ENCODE measurements at regions not wholly inside any gene's neighbourhood (a gene's known extent, or its start where the extent isn't known, plus 50 kb on each side); places are given as distances from the start of the nearest gene placed in this dataset.
A peak's percentile ranks its signal among the peaks of the same experiment; 100 is the strongest.

GRCh38 chr21:35925497-35925896, 134.8 kb downstream of the SETD4 start:
- no peaks in the 10 kb centered on the region for H3K36me3 Mint-ChIP-seq (ENCODE audit: low read depth)
- peaks cover 16% of the 10 kb centered on the region for H3K4me1 Mint-ChIP-seq
- no peak for TF ChIP-seq CTCF (conservative IDR thresholded peaks at IDR 0.05)
- H3K27ac Mint-ChIP-seq (ENCODE audit: unreplicated experiment), result no peak overlapping the region
- H3K27me3 Mint-ChIP-seq (ENCODE audit: low read depth), result peaks cover 5% of the 10 kb centered on the region
- H3K4me3 Mint-ChIP-seq, result no peak overlapping the region
- H3K9me3 Mint-ChIP-seq, result peaks cover 9% of the 10 kb centered on the region
- no peak for DNase-seq (ENCODE audit: low read depth, low spot score)

- Mint-ChIP-seq H3K27me3 (ENCODE audit: low read depth) (peaks cover 5% of the 10 kb centered on the region), H3K36me3 (ENCODE audit: low read depth) (no peaks in the 10 kb centered on the region), H3K9me3 (peaks cover 9% of the 10 kb centered on the region), H3K4me3 (no peak overlapping the region), H3K4me1 (peaks cover 16% of the 10 kb centered on the region), H3K27ac (ENCODE audit: unreplicated experiment) (no peak overlapping the region)
- TF ChIP-seq CTCF (conservative IDR thresholded peaks at IDR 0.05), result no peak
- no peak for DNase-seq (ENCODE audit: low read depth, low spot score)
Observed at GRCh38 chr21:35924714-35925301, 135.5 kb downstream of the SETD4 start.

- Mint-ChIP-seq H3K27me3 (ENCODE audit: low read depth) (peaks cover 5% of the 10 kb centered on the region), H3K9me3 (peaks cover 9% of the 10 kb centered on the region), H3K4me3 (no peak overlapping the region), H3K27ac (ENCODE audit: unreplicated experiment) (no peak overlapping the region), H3K36me3 (ENCODE audit: low read depth) (no peaks in the 10 kb centered on the region), H3K4me1 (peaks cover 16% of the 10 kb centered on the region)
- no peak for DNase-seq (ENCODE audit: low read depth, low spot score)
- TF ChIP-seq CTCF (conservative IDR thresholded peaks at IDR 0.05), result no peak
Observed at GRCh38 chr21:35923971-35924370, 136.4 kb downstream of the SETD4 start.

- Mint-ChIP-seq H3K4me3 (no peak overlapping the region), H3K27me3 (ENCODE audit: low read depth) (peaks cover 5% of the 10 kb centered on the region), H3K4me1 (peaks cover 16% of the 10 kb centered on the region), H3K9me3 (peaks cover 9% of the 10 kb centered on the region), H3K36me3 (ENCODE audit: low read depth) (no peaks in the 10 kb centered on the region), H3K27ac (ENCODE audit: unreplicated experiment) (peak overlapping the region; percentile 76)
- TF ChIP-seq CTCF (conservative IDR thresholded peaks at IDR 0.05), result no peak
- no peak for DNase-seq (ENCODE audit: low read depth, low spot score)
Observed at GRCh38 chr21:35922618-35923017, 137.7 kb downstream of the SETD4 start.

- Mint-ChIP-seq H3K9me3 (peaks cover 9% of the 10 kb centered on the region), H3K36me3 (ENCODE audit: low read depth) (no peaks in the 10 kb centered on the region), H3K4me1 (peaks cover 16% of the 10 kb centered on the region), H3K27ac (ENCODE audit: unreplicated experiment) (no peak overlapping the region), H3K27me3 (ENCODE audit: low read depth) (peaks cover 5% of the 10 kb centered on the region), H3K4me3 (no peak overlapping the region)
- no peak for TF ChIP-seq CTCF (conservative IDR thresholded peaks at IDR 0.05)
- no peak for DNase-seq (ENCODE audit: low read depth, low spot score)
Observed at GRCh38 chr21:35921471-35921870, 138.9 kb downstream of the SETD4 start.
